Pancreas (tissue), 10 donors: ENCODE measurements at regions not wholly inside any gene's neighbourhood (a gene's known extent, or its start where the extent isn't known, plus 50 kb on each side); places are given as distances from the start of the nearest gene placed in this dataset.
A peak's percentile ranks its signal among the peaks of the same experiment; 100 is the strongest.
"Not testable (repeated sequence)": the region's sequence is repeated elsewhere in the genome, so short reads cannot be mapped to it uniquely, and the experiment has no call there.

ENCODE experiments used
- ATAC-seq, 4 donors: fragments of 200-7000 bp; cut with Tn5 transposase; one replicate each; pipeline versions ENCODE4 v1.8.0 to v1.9.1; 2020; ENCODE audit warnings: mild to moderate bottlenecking in 4 of 4, moderate library complexity in 4 of 4
- DNase-seq, 6 donors: peaks; one replicate each; pipeline ENCODE4 v3.0.0-alpha.2; 2020
- FAIRE-seq: peaks from 2 replicates; lab custom pipeline; 2012; peaks lifted over from hg19 to GRCh38; lab: Jason Lieb, UNC
- H3K27ac ChIP-seq, 4 donors: fragments of 200-600 bp; sonication (generic); 1 replicate in 3 of 4; 2 replicates in 1 of 4; pipeline versions ENCODE4 v1.5.0 to v1.8.0; 2020
- H3K27me3 ChIP-seq, 4 donors: fragments of 200-600 bp; one replicate each; pipeline ENCODE4 v1.8.0; 2021
- H3K36me3 ChIP-seq, 3 donors: fragments of 200-600 bp; sonication (generic) in 1 of 3; one replicate each; pipeline versions ENCODE4 v1.5.0 to v1.8.0; 2020 to 2021
- H3K4me1 ChIP-seq, 3 donors: fragments of 200-600 bp; one replicate each; pipeline ENCODE4 v1.8.0; 2021
- H3K4me3 ChIP-seq, 4 donors: fragments of 200-600 bp; sonication (generic) in 2 of 4; one replicate each; pipeline versions ENCODE4 v1.5.0 to v1.8.0; 2020 to 2021
- H3K9me3 ChIP-seq, 4 donors: fragments of 200-600 bp; one replicate each; pipeline ENCODE4 v1.8.0; 2021
- WGBS, 2 donors: extraction: QIAGEN DNeasy Blood & Tissue Kit; methylation state at CpG; one replicate each; pipeline ENCODE4 v1.1.7; 2013; 5-methylcytosine and 5-hydroxymethylcytosine counted together
- intact Hi-C, 3 donors: fragments of 100-400 bp; cut with DNase I; formaldehyde crosslinking; loops; one replicate each; pipeline versions ENCODE4 v1.11.1 to v1.14.2; 2022
- TF ChIP-seq, protein P1 (sequence below), 4 donors: fragments of 200-600 bp; sonication (generic) in 3 of 4; IDR thresholded peaks; one replicate each; pipeline versions ENCODE4 v1.5.0 to v1.8.0; 2021; ENCODE audit warnings: antibody characterized with exemption in 4 of 4
- donor health status: healthy with polysubstance abuse.
- donor health status: DM: no; HTN: no; CAD: no; lungs with moderate emphysema.
- donor health status: DM: no; HTN: no; CAD: no.
- donor health status: control.
- donor health status: control.
- donor health status: Bipolar disorder and iron deficiency.
- donor health status: DM: yes; HTN: yes; CAD: no.
- donor health status: DM: no; HTN: no; CAD: no.
- donor health status: DM: no; HTN: no; CAD: no.
- donor health status: DM: yes; HTN: yes; CAD: no.

DNA sequence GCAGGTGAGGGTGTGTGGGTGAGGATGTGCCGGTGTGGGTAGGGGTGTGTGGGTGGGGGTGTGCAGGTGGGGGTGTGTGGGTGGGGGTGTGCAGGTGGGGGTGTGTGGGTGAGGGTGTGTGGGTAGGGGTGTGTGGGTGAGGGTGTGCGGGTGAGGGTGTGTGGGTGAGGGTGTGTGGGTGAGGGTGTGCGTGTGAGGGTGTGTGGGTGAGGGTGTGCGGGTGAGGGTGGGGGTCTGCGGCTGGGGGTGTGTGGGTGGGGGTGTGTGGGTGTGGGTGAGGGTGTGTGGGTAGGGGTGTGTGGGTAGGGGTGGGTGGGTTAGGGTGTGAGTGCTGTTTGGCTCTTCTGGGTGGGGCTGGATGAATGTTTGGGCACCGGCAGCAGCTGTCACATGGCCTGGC is 241.4 kb upstream of the POTED start:
- no peak for ATAC-seq
- Histone ChIP-seq H3K27me3 (no peaks in the 10 kb centered on the region), H3K4me3 (no peak overlapping the region), H3K9me3 (no peaks in the 10 kb centered on the region), H3K36me3 (no peaks in the 10 kb centered on the region), H3K4me1 (no peaks in the 10 kb centered on the region), H3K27ac (no peak overlapping the region)
- DNase-seq = no peak
- intact Hi-C loops = no loop called here
- 79 to 81% methylated on average over 2 to 5 of the region's 6 CpGs for WGBS, 2 donors
- no peak for FAIRE-seq
- TF ChIP-seq, protein P1, sequence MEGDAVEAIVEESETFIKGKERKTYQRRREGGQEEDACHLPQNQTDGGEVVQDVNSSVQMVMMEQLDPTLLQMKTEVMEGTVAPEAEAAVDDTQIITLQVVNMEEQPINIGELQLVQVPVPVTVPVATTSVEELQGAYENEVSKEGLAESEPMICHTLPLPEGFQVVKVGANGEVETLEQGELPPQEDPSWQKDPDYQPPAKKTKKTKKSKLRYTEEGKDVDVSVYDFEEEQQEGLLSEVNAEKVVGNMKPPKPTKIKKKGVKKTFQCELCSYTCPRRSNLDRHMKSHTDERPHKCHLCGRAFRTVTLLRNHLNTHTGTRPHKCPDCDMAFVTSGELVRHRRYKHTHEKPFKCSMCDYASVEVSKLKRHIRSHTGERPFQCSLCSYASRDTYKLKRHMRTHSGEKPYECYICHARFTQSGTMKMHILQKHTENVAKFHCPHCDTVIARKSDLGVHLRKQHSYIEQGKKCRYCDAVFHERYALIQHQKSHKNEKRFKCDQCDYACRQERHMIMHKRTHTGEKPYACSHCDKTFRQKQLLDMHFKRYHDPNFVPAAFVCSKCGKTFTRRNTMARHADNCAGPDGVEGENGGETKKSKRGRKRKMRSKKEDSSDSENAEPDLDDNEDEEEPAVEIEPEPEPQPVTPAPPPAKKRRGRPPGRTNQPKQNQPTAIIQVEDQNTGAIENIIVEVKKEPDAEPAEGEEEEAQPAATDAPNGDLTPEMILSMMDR (IDR thresholded peaks at IDR 0.05) = no peak

DNA sequence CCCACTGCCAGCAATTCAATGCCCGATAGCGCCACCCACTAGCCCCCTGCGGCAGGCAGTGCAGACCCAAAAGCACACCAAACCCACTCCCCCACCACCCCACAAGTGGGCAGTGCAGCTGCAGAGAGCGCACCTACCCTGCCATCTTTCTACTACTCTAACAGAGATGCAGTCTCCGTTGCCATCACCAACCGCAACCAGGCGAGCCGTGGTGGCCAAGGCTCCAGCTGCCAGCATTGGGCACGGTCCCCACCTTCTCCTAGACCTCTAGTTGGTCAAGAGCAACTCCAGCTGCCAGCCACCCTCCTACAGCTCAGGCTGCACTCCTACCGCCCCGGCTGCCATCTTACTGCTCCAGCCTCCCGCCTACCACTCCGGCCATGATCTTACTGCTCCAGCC is 236.9 kb upstream of the POTED start:
- H3K27ac ChIP-seq, H3K27me3 ChIP-seq, intact Hi-C loops, H3K36me3 ChIP-seq, FAIRE-seq, ATAC-seq, H3K4me1 ChIP-seq, H3K9me3 ChIP-seq, H3K4me3 ChIP-seq: not testable (repeated sequence)
- DNase-seq = peak in 1 of 6 donors; percentile 44
- 85 to 86% methylated on average over 10 to 13 of the region's 13 CpGs for WGBS, 2 donors

DNA sequence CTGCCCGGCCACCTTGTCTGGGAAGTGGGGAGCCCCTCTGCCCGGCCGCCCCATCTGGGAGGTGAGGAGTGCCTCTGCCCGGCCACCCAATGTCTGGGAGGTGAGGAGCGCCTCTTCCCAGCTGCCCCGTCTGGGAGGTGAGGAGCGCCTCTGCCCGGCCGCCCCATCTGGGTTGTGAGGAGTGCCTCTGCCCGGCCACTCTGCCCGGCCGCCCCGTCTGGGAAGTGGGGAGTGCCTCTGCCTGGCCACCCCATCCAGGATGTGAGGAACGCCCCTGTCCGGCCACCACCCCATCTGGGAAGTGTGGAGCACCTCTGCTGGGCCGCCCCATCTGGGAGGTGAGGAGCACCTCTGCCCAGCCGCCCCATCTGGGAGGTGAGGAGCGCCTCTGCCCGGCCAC is 230.6 kb upstream of the POTED start:
- peak in 1 of 6 donors; percentile 80 for DNase-seq
- H3K27ac ChIP-seq, intact Hi-C loops, H3K27me3 ChIP-seq, H3K36me3 ChIP-seq, ATAC-seq, H3K4me1 ChIP-seq, H3K9me3 ChIP-seq, H3K4me3 ChIP-seq, FAIRE-seq: not testable (repeated sequence)
- WGBS, 2 donors = 75 to 79% methylated on average over 18 to 19 of the region's 19 CpGs

DNA sequence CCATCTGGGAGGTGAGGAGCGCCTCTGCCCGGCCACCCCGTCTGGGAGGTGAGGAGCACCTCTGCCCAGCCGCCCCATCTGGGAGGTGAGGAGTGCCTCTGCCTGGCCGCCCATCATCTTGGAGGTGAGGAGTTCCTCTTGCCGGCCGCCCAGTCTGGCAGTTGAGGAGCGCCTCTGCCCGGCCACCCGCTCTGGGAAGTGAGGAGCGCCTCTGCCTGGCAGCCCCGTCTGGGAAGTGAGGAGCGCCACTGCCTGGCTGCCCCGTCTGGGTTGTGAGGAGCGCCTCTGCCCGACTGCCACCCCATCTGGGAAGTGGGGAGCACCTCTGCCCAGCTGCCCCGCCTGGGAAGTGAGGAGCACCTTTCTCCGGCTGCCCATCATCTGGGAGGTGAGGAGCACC is 230.0 kb upstream of the POTED start:
- ATAC-seq, H3K4me3 ChIP-seq, H3K27me3 ChIP-seq, H3K36me3 ChIP-seq, intact Hi-C loops, H3K4me1 ChIP-seq, FAIRE-seq, H3K27ac ChIP-seq, H3K9me3 ChIP-seq: not testable (repeated sequence)
- 78 to 83% methylated on average over 17 to 18 of the region's 18 CpGs for WGBS, 2 donors
- peak in 1 of 6 donors; percentile 78 for DNase-seq

DNA sequence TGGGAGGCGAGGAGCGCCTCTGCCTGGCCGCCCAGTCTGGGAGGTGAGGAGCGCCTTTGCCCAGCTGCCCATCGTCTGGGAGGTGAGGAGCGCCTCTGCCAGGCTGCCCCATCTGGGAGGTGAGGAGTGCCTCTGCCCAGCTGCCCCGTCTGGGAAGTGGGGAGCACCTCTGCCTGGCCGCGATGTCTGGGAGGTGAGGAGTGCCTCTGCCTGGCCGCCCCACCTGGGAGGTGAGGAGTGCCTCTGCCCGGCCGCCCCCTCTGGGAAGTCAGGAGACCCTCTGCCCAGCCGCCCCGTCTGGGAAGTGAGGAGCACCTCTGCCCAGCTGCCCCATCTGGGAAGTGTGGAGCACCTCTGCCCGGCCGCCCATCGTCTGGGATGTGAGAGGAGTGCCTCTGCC is 229.0 kb upstream of the POTED start:
- H3K27ac ChIP-seq, H3K36me3 ChIP-seq, intact Hi-C loops, H3K9me3 ChIP-seq, FAIRE-seq, H3K4me1 ChIP-seq, ATAC-seq, H3K27me3 ChIP-seq, H3K4me3 ChIP-seq: not testable (repeated sequence)
- DNase-seq = peak in 1 of 6 donors; percentile 66
- 80 to 83% methylated on average over 16 to 17 of the region's 17 CpGs for WGBS, 2 donors

DNA sequence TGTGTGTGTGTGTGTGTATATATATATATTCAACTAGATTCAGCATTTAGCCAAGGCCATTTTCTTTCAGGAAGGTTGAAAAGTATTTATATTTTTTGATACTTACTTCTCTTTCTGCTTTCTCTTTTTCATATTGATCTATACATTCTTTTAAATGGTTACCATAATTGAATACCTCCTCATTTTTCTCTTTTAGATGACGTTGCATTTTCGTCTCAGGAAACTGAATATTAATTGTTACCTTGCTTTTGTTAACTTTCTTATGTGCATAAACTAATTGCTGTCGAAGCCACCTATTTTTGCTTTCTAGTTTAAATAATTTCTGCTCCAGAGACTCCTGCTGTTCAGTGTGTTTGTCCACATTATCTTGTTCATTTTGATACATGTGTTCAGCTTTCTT is 225.4 kb upstream of the POTED start:
- DNase-seq, H3K27me3 ChIP-seq, H3K27ac ChIP-seq, H3K4me1 ChIP-seq, H3K36me3 ChIP-seq, intact Hi-C loops, ATAC-seq, FAIRE-seq, H3K9me3 ChIP-seq, H3K4me3 ChIP-seq: not testable (repeated sequence)
- 15 to 27% methylated on average over 3 of the region's 3 CpGs for WGBS, 2 donors

DNA sequence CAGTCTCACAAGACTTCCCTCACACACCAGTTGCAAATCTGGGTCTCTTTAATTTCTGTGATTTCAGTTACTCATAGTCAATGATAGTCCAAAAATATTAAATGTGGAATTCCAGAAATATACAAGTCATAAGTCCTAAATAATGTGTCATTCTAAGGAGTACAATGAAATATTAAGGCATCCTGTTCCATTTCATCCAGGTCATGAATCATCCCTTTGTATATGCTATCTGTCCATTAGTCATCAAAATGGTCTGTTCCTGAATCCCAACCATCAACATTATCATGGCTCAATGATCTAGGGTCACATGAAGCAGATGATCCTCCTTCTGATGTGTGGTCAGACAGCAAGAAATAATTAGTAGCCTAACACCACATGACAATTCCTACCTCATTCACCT is 200.4 kb upstream of the POTED start:
- DNase-seq, H3K36me3 ChIP-seq, H3K27ac ChIP-seq, H3K4me1 ChIP-seq, H3K4me3 ChIP-seq, H3K9me3 ChIP-seq, intact Hi-C loops, H3K27me3 ChIP-seq, ATAC-seq, FAIRE-seq: not testable (repeated sequence)

DNA sequence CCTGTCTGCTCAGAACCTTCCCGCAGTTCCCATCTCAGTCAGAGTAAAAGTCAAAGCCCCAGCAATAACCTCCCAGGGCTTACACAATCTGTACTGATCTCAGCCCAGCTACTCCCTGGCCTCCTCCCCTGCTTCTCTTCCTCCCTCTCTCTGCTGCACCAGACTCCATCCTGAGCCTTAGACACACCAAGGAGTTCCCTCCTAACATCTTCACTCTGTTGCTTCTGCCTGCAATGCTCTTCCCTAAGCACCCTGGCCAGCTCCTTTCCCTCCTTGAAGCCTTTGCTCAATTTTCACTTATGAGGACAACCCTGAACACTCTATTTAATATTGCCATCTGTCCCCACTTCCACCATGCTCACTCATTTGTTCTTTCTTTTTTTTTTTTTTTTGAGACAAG is 173.7 kb upstream of the POTED start:
- H3K4me3 ChIP-seq, intact Hi-C loops, H3K27me3 ChIP-seq, H3K9me3 ChIP-seq, FAIRE-seq, H3K4me1 ChIP-seq, ATAC-seq, H3K36me3 ChIP-seq, H3K27ac ChIP-seq, DNase-seq: not testable (repeated sequence)
- whole genome bisulfite sequencing, 2 donors = 63 to 72% methylated on average over 1 of the region's 1 CpG

DNA sequence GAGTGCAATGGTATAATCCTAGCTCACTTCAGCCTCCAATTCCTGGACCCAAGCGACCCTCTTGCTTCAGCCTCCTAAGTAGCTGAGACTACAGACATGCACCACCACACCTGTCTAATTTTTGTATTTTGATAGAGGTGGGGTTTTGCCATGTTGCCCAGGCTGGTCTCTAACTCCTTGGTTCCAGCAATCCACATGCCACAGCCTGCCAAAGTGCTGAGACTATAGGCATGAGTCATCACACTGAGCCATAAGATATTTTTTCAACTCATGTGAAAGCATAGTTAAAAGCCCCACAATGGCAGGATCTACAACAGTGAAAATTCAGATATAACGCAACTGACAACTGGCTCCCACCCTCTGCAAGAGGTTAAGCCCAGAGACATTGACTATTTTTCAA is 161.8 kb upstream of the POTED start:
- FAIRE-seq, H3K36me3 ChIP-seq, H3K27ac ChIP-seq, H3K4me1 ChIP-seq, H3K27me3 ChIP-seq, DNase-seq, H3K9me3 ChIP-seq, H3K4me3 ChIP-seq, intact Hi-C loops, ATAC-seq: not testable (repeated sequence)
- 26 to 29% methylated on average over 2 of the region's 2 CpGs for WGBS, 2 donors

DNA sequence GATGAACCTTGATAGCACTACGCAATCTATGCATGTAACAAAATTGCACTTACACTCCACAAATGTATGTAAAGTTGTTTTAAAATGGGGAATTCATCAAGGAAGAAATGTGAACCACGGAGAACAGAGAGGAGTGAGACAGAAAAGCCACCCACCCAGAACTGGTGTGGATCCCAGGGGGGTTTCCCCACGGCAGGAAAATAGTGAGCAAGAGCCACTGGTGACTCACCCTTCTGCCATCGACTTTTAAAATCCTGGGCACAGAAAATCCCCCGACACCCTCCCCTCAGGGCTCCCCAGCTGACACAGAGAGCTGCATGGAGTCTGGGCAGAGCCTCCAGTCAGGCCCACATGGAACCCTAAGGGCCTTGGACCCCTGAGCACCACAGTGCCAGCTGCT is 146.0 kb upstream of the POTED start:
- H3K4me1 ChIP-seq, H3K36me3 ChIP-seq, H3K27me3 ChIP-seq, intact Hi-C loops, H3K27ac ChIP-seq, FAIRE-seq, H3K4me3 ChIP-seq, H3K9me3 ChIP-seq, DNase-seq, ATAC-seq: not testable (repeated sequence)
- 33 to 41% methylated on average over 5 of the region's 5 CpGs for WGBS, 2 donors
